Peyer's patch (tissue), 4 donors: ENCODE measurements at regions not wholly inside any gene's neighbourhood (a gene's known extent, or its start where the extent isn't known, plus 50 kb on each side); places are given as distances from the start of the nearest gene placed in this dataset.

Experiments
- POLR2A ChIP-seq, 2 donors: fragments of 450-650 bp; IDR thresholded peaks; one replicate each; pipeline ENCODE4 v1.5.1; 2017; ENCODE audit warnings: antibody characterized with exemption in 2 of 2, mild to moderate bottlenecking in 2 of 2, moderate library complexity in 2 of 2
- TF ChIP-seq, protein P1 (sequence below), 6 experiments: fragments of 450-650 bp in 4 of 6; fragments of 200-600 bp in 2 of 6; sonication (generic) in 1 of 6; IDR thresholded peaks; one replicate each; pipeline ENCODE4 v1.5.1; 2017 to 2019; ENCODE audit warnings: antibody characterized with exemption in 6 of 6, mild to moderate bottlenecking in 3 of 6, moderate library complexity in 1 of 6

DNA sequence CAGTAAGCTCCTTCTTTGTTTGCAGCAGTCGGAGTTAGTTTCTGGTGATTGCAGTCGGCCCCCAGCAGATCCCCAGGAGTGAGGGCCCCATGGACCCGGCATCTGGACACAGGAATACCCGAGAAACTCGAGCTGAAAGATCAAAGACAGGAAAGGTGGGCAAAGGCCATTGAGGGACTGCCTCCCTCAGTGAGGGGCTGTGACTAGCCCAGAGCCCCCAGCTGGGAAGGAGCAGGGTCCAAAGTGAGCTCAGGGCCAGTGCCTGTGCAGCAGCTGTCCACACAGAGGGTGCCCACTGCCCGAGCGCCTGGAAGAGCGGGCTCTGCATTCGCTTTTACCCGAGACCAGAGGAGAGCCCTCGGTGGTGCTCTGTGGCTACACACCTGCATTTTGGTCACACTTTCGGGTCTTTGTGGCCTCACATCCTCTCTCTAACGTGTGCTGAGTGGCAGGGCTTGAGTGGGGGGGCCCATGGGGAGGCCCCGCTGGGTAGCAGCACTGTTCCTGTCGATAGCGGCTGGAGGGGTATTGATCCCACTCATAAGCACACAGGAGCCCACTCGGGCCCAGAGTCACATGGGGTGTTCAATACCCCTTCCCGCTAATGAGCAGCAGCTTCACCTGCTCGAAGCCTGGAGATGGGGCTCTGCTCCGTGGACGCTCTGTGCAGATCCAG is 532.9 kb downstream of the TBC1D22A start:
- TF ChIP-seq, protein P1, sequence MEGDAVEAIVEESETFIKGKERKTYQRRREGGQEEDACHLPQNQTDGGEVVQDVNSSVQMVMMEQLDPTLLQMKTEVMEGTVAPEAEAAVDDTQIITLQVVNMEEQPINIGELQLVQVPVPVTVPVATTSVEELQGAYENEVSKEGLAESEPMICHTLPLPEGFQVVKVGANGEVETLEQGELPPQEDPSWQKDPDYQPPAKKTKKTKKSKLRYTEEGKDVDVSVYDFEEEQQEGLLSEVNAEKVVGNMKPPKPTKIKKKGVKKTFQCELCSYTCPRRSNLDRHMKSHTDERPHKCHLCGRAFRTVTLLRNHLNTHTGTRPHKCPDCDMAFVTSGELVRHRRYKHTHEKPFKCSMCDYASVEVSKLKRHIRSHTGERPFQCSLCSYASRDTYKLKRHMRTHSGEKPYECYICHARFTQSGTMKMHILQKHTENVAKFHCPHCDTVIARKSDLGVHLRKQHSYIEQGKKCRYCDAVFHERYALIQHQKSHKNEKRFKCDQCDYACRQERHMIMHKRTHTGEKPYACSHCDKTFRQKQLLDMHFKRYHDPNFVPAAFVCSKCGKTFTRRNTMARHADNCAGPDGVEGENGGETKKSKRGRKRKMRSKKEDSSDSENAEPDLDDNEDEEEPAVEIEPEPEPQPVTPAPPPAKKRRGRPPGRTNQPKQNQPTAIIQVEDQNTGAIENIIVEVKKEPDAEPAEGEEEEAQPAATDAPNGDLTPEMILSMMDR (IDR thresholded peaks at IDR 0.05): no peak
- TF ChIP-seq POLR2A (IDR thresholded peaks at IDR 0.05): no peak
